Medulla oblongata (tissue), 1 donor: ENCODE measurements at regions not wholly inside any gene's neighbourhood (a gene's known extent, or its start where the extent isn't known, plus 50 kb on each side); places are given as distances from the start of the nearest gene placed in this dataset.
"Not testable (repeated sequence)": the region's sequence is repeated elsewhere in the genome, so short reads cannot be mapped to it uniquely, and the experiment has no call there.

Experiments
- DNase-seq: peaks from one replicate; pipeline ENCODE4 v3.0.0-alpha.2; 2015; ENCODE audit errors: extremely low spot score

DNA sequence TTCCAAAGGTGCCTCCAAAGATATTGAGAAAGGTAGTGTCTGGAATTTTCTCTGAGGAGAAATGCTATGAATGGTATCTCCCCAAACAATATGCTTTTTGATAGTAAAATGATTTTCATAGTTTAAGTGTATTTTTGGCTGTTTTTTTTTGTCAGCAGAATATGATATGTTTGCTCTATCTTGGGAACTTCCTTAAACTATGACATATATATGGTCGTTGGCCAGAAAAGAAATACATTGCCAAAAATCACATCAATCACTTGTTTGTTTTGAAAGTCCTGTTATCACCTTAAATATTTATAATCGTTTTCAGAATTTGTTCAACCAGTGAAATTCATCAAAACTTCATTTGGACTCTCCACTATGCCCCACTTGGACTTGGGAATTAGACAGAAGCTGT, 816.9 kb downstream of the CDH11 start:
- DNase-seq, result no peak

- DNase-seq, result no peak
Measured at GRCh38 chr16:64304396-64304795, 817.5 kb downstream of the CDH11 start.

GRCh38 chr16:64297863-64298600, 823.8 kb downstream of the CDH11 start:
- DNase-seq, result no peak

DNA sequence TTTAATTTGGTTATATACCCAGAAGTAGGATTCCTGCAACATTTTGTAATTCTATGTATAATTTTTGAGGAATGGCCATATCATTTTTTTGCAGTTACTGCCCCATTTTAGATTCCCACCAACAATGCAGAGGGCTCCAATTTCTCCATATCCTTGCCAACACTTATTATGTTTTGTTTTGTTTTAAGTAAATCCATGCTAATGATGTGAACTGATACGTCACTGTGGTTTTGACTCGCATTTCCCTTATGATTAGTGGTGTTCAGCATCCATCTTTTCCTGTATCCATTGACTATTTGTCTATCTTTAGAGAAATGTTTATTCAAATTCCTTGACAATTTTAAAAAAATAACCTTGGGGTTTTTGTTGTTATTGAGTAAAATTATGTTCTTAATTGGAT, 826.4 kb downstream of the CDH11 start:
- no peak for DNase-seq

DNA sequence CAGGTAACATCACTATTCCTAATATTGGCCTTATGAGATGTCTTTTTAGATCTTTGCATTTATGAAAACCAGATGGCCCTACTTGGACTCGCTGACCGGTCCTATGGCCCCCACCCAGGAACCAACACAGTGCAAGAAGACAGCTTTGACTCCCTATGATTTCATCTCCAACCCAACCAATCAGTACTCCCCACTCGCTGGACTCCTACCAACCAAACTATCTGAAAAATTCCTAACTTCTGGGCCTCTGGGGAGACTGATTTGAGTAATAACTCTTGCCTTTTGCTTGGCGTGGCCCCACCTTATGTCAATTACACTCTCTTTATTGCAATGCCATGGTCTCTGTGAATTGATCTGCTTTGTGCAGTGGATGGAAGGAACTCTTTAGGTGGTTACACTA, 828.9 kb downstream of the CDH11 start:
- no peak for DNase-seq

GRCh38 chr16:64292161-64292560, 829.7 kb downstream of the CDH11 start:
- no peak for DNase-seq

GRCh38 chr16:64290461-64290860, 831.4 kb downstream of the CDH11 start:
- no peak for DNase-seq

- DNase-seq, result no peak
Measured at GRCh38 chr16:64287655-64288528, 834.0 kb downstream of the CDH11 start.

DNA sequence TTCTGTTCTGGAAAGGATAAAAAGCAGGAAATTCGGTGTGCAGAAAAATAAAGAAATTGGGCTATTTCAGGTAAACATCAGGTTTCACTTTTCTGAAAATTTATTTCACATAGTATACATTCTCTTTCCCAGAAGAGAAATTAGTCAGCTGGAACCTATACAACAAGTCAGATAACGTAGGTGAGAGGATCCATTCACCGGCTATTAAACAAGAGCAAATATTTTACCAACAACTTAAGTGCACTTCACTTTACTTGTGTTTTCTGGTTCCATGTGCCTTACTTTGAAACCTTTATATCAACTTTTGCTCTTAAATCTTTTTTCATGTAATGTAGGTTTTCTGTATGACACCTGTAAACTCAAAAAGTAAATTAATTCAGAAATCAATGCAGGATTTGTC, 839.7 kb downstream of the CDH11 start:
- DNase-seq, result no peak

- no peak for DNase-seq
Measured at GRCh38 chr16:64280317-64280716, 841.5 kb downstream of the CDH11 start.

DNA sequence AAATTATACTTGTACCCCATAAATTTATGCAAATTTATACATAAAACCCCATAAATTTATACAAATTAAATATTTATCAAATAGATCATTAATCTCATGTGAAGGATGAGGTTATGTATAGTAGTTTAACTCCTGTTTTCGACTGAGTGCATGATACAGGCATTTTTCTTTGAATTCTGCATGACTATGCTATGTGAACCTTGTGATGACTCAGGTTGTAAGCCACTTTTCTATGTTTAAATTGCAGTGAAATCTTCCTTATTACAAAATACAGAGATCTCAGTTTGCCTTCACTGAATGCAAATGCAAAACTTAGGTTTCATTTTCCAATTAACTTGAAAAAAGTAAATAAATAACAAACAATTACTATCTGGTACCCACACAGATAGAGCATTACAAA, 843.7 kb downstream of the CDH11 start:
- no peak for DNase-seq

DNA sequence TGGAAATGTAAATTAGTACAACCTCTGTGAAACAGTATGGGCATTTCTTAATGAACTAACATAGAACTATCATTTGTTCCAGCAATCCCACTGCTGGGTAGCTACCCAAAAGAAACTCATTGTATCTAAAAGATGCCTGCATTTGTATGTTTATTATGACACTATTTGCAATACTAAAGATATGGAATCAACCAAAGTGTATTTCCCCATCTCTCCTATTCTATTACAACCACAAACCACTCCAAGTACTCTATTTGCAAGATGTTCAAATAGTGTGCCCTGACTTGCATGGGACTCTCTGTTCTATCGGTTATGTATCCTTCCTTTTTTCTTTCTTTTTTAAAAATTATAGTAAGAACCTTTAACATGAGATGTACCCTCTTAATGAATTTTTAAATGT, 845.2 kb downstream of the CDH11 start:
- no peak for DNase-seq

GRCh38 chr16:64272028-64272427, 849.8 kb downstream of the CDH11 start:
- no peak for DNase-seq

DNA sequence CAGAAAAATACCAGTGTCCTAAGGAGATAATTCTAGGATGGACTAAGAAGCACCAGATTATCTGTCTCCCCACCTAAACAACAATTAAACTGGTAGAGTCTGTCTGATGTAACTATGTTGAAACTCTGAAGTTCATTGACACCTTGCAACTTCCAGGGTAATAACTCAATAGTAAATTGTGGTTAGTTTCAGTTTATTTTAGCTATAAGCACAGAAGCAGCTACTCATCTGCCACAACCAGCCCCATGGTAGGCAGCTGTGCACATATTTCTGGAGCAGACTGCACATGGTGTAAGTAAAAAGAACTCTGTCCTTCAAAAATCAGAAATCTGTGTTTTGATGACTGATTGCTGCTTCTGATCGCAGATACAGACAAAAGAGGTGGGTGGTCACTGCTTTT, 852.1 kb downstream of the CDH11 start:
- no peak for DNase-seq

DNA sequence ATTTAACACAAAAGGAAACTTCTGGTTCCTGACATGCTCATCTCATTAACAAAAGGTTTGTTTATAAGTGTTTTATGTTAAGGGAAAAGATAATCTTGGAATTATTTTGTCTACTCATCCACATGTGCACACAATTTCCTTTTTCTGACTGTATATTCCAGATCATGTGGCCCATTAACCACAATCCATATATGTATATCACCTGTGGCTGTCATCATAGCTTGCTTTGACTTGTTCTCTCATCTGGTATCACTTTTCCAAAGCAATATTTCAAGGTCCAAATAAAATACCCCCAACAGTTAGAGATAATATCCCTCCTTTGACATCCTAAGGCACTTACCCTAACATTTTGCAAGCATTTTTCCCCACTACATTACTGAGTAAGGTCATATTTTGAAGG, 856.1 kb downstream of the CDH11 start:
- no peak for DNase-seq

GRCh38 chr16:64260631-64261401, 861.0 kb downstream of the CDH11 start:
- not testable (repeated sequence) for DNase-seq

- no peak for DNase-seq
Measured at GRCh38 chr16:64254443-64255367, 867.2 kb downstream of the CDH11 start.

- DNase-seq, result no peak
Measured at GRCh38 chr16:64253525-64253924, 868.3 kb downstream of the CDH11 start.

DNA sequence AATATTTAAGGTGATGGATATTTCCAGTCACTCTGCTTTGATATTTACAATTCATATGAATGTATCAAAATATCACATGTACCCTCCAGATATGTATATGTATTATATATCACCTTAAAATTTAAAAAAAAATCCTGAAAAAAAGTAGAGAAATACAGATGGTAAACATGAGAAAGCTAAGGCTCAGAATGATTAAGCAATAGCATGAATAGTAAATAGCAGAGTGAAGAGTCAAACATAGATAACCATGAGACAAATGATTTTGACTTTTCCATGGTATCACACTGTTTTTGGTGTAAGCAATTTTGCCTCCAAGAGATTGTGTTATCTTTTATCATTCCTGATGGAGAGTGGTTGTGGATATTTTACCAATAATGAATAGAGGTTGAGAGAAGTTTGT, 868.8 kb downstream of the CDH11 start:
- no peak for DNase-seq

DNA sequence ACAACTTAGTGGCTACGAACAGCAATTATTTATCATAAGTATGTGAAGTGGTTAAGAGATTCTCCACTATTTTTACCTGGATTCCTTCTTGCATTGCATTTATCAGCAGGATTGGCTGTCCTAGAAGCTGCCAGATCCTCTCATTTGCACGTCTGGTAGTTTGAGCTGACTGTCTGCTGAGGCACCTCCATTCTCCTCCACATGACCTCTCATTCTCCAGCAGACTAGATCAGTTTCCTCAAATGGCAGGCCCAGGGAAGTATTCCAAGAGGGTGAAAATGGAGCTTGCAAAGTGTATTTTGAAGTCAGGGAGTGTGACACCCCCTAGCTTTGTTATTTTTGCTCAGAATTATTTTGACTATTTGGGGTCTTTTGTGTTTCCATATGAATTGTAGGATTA, 870.1 kb downstream of the CDH11 start:
- no peak for DNase-seq

- DNase-seq, result no peak
Measured at GRCh38 chr16:64250866-64251265, 871.0 kb downstream of the CDH11 start.
